ENCODE measurements at regions not wholly inside any gene's neighbourhood (a gene's known extent, or its start where the extent isn't known, plus 50 kb on each side); places are given as distances from the start of the nearest gene placed in this dataset.

GRCh38 chr18:24545651-24546050, 85.2 kb downstream of the HRH4 start:
- no peak overlapping the region for H2BK5ac ChIP-seq (ENCODE audit: low read depth, low read length, poor library complexity, severe bottlenecking)
- no peak overlapping the region for H3K9ac ChIP-seq (ENCODE audit: low read depth, low read length)
- H4K5ac ChIP-seq (ENCODE audit: low read depth, low read length), result no peak overlapping the region
- H2BK120ac ChIP-seq (ENCODE audit: low read depth, low read length), result no peak overlapping the region
- 0 out of 2 replicates have a peak, but pooled peaks cover 3% of the 10 kb centered on the region for H3K9me1 ChIP-seq (ENCODE audit: insufficient read depth, low read length)
- no peak for DNase-seq
- intact Hi-C loops (cut with micrococcal nuclease), result loop anchor here (2.0 to 10.0 kb wide), 2 partner anchors 127 to 1349 kb away; no protein-coding TSS in a partner anchor
- no peak overlapping the region for H4K91ac ChIP-seq (ENCODE audit: insufficient read depth, low read depth, low read length)
- H3K4ac ChIP-seq (ENCODE audit: low read depth, low read length), result no peak overlapping the region
- in situ Hi-C loops (cut with MboI; ENCODE audit: low sequenced_read_pairs), result no loop called here
- ChIA-PET POLR2A (ENCODE audit: unreplicated experiment) (no interaction called here), CTCF (interaction anchor here (0.7 to 0.8 kb wide), 2 partner anchors 126 to 181 kb away, joined by 3 to 4 read pairs; no protein-coding TSS in a partner anchor)
- no peak overlapping the region for H3K56ac ChIP-seq (ENCODE audit: extremely low read depth, insufficient read depth, low read length)
- H3K14ac ChIP-seq (replicated peaks; ENCODE audit: low read depth, low read length), result no peak overlapping the region
- H3K23ac ChIP-seq (ENCODE audit: low read depth, low read length), result no peak overlapping the region
- no peak overlapping the region for H4K8ac ChIP-seq (ENCODE audit: low read depth in 2 of 2, low read length in 2 of 2)
- H3K79me1 ChIP-seq (ENCODE audit: low read depth in 1 of 2, low read length in 2 of 2), result no peaks in the 10 kb centered on the region
- no peak overlapping the region for H2AK5ac ChIP-seq (ENCODE audit: low read depth, low read length)
- no peaks in the 10 kb centered on the region for H3K36me3 ChIP-seq (ENCODE audit: control insufficient read depth, insufficient read depth, low read length)
- no peak overlapping the region for H2BK15ac ChIP-seq (ENCODE audit: low read depth, low read length)
- dilution Hi-C loops (cut with HindIII; ENCODE audit: low sequenced_read_pairs, unreplicated experiment), result no loop called here
- H2AFZ ChIP-seq (replicated peaks; ENCODE audit: low read length, poor library complexity), result no peak overlapping the region
- ATAC-seq (ENCODE audit: low read depth), result no peak
- BruUV-seq (replicated peaks), result no TSS peak
- WGBS, 2 experiments (ENCODE audit: extremely low coverage in 2 of 2, insufficient read length in 1 of 2), result 60% methylated on average over 1 of the region's 2 CpGs; no CpG with 5 or more reads in 1 of the 2 experiments
- H3K4me2 ChIP-seq (ENCODE audit: low read depth, low read length), result no peak overlapping the region
- H3K18ac ChIP-seq (ENCODE audit: low read depth, low read length), result no peak overlapping the region
- no peak overlapping the region for H3K27ac ChIP-seq (ENCODE audit: insufficient read depth, low read length)
- TF ChIP-seq SMC3 (IDR thresholded peaks at IDR 0.05; ENCODE audit: low read depth, low read length) (no peak), RFX5 (IDR thresholded peaks at IDR 0.05; ENCODE audit: low read depth, low read length) (no peak), RAD21 (IDR thresholded peaks at IDR 0.05; ENCODE audit: low read length) (no peak), POLR2A (IDR thresholded peaks at IDR 0.05; ENCODE audit: low read depth, low read length) (no peak), BHLHE40 (IDR thresholded peaks at IDR 0.05; ENCODE audit: low read depth, low read length) (no peak), CTCF (conservative IDR thresholded peaks at IDR 0.05; ENCODE audit: low read depth, low read length) (no peak), RCOR1 (IDR thresholded peaks at IDR 0.05; ENCODE audit: insufficient replicate concordance, low read length) (no peak), MAZ (IDR thresholded peaks at IDR 0.05; ENCODE audit: borderline replicate concordance, low read depth, low read length) (no peak), ELK1 (IDR thresholded peaks at IDR 0.05; ENCODE audit: borderline replicate concordance, low read depth, low read length) (no peak), CEBPB (IDR thresholded peaks at IDR 0.05; ENCODE audit: low read depth, low read length) (no peak), FOS (IDR thresholded peaks at IDR 0.05; ENCODE audit: low read depth, low read length) (no peak), CHD1 (IDR thresholded peaks at IDR 0.05; ENCODE audit: low read depth, low read length) (no peak), NFE2L2 (IDR thresholded peaks at IDR 0.05; ENCODE audit: low read depth, low read length) (no peak), MAFK (IDR thresholded peaks at IDR 0.05; ENCODE audit: low read depth, low read length) (no peak), MXI1 (IDR thresholded peaks at IDR 0.05; ENCODE audit: borderline replicate concordance, low read depth, low read length) (no peak)
- TF ChIP-seq, protein P1, sequence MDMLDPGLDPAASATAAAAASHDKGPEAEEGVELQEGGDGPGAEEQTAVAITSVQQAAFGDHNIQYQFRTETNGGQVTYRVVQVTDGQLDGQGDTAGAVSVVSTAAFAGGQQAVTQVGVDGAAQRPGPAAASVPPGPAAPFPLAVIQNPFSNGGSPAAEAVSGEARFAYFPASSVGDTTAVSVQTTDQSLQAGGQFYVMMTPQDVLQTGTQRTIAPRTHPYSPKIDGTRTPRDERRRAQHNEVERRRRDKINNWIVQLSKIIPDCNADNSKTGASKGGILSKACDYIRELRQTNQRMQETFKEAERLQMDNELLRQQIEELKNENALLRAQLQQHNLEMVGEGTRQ (IDR thresholded peaks at IDR 0.05; ENCODE audit: low read depth, low read length), result no peak
- peaks cover 11% of the 10 kb centered on the region for H3K27me3 ChIP-seq (ENCODE audit: control insufficient read depth, insufficient read depth, low read length)
- no peak overlapping the region for H2BK20ac ChIP-seq (ENCODE audit: low read depth, low read length)
- no peaks in the 10 kb centered on the region for H4K20me1 ChIP-seq (ENCODE audit: insufficient read depth, low read length)
- no peaks in the 10 kb centered on the region for H3K9me3 ChIP-seq (ENCODE audit: control insufficient read depth, insufficient read depth, low read length)
- H2AK9ac ChIP-seq (replicated peaks; ENCODE audit: low read depth, low read length, poor library complexity), result no peak overlapping the region
- no peaks in the 10 kb centered on the region for H3K4me1 ChIP-seq (ENCODE audit: control insufficient read depth, insufficient read depth, low read length)
- no peak overlapping the region for H3K4me3 ChIP-seq (ENCODE audit: insufficient read depth, low read depth, low read length)
